ENCODE measurements at regions not wholly inside any gene's neighbourhood (a gene's known extent, or its start where the extent isn't known, plus 50 kb on each side); places are given as distances from the start of the nearest gene placed in this dataset.
"Not testable (repeated sequence)": the region's sequence is repeated elsewhere in the genome, so short reads cannot be mapped to it uniquely, and the experiment has no call there.

- no peak for DNase-seq
These were observed 1030.0 kb upstream of the TMPRSS15 start for GRCh38 chr21:19433623-19434022.

- DNase-seq, result no peak
These were observed 1037.4 kb upstream of the TMPRSS15 start for GRCh38 chr21:19440792-19441655.

GRCh38 chr21:19458295-19458694 lies 1054.7 kb upstream of the TMPRSS15 start:
- no peak for DNase-seq

GRCh38 chr21:19461481-19462205 lies 1058.1 kb upstream of the TMPRSS15 start:
- DNase-seq, result no peak

GRCh38 chr21:19463966-19464365 lies 1060.4 kb upstream of the TMPRSS15 start:
- DNase-seq, result no peak

- DNase-seq, result no peak
These were observed 1065.6 kb upstream of the TMPRSS15 start for GRCh38 chr21:19468991-19469715.

- DNase-seq, result no peak
These were observed 1071.9 kb upstream of the TMPRSS15 start for GRCh38 chr21:19475525-19475924.

- DNase-seq, result no peak
These were observed 1086.3 kb upstream of the TMPRSS15 start for GRCh38 chr21:19489930-19490329.

GRCh38 chr21:19490481-19490880 lies 1086.9 kb upstream of the TMPRSS15 start:
- no peak for DNase-seq

GRCh38 chr21:19493437-19494241 lies 1090.1 kb upstream of the TMPRSS15 start:
- not testable (repeated sequence) for DNase-seq

- DNase-seq, result no peak
These were observed 1097.5 kb upstream of the TMPRSS15 start for GRCh38 chr21:19501115-19501514.

GRCh38 chr21:19507682-19508260 lies 1104.2 kb upstream of the TMPRSS15 start:
- DNase-seq, result no peak

- DNase-seq, result no peak
These were observed 1104.9 kb upstream of the TMPRSS15 start for GRCh38 chr21:19508442-19508841.

GRCh38 chr21:19508844-19509243 lies 1105.3 kb upstream of the TMPRSS15 start:
- no peak for DNase-seq

- DNase-seq, result no peak
These were observed 1106.5 kb upstream of the TMPRSS15 start for GRCh38 chr21:19510057-19510456.

GRCh38 chr21:19510653-19511052 lies 1107.1 kb upstream of the TMPRSS15 start:
- DNase-seq, result no peak

- no peak for DNase-seq
These were observed 1118.8 kb upstream of the TMPRSS15 start for GRCh38 chr21:19522381-19522780.

- DNase-seq, result no peak
These were observed 1119.5 kb upstream of the TMPRSS15 start for GRCh38 chr21:19523061-19523460.

- no peak for DNase-seq
These were observed 1120.2 kb upstream of the TMPRSS15 start for GRCh38 chr21:19523746-19524145.

GRCh38 chr21:19529031-19529430 lies 1125.4 kb upstream of the TMPRSS15 start:
- no peak for DNase-seq

GRCh38 chr21:19535356-19535755 lies 1131.8 kb upstream of the TMPRSS15 start:
- DNase-seq, result no peak

- no peak for DNase-seq
These were observed 1133.5 kb upstream of the TMPRSS15 start for GRCh38 chr21:19537116-19537515.
